Chondrocyte (in vitro differentiated cells): ENCODE measurements at regions not wholly inside any gene's neighbourhood (a gene's known extent, or its start where the extent isn't known, plus 50 kb on each side); places are given as distances from the start of the nearest gene placed in this dataset.

Experiments used
- DNase-seq: peaks from one replicate; pipeline ENCODE4 v3.0.0; 2021; ENCODE audit warnings: mixed read lengths, low spot score
- H3K27ac Mint-ChIP-seq: one replicate; pipeline ENCODE4 v1.8.0; 2021; ENCODE audit warnings: mild to moderate bottlenecking, moderate library complexity, mixed read lengths; ENCODE audit not compliant: unreplicated experiment
- H3K27me3 Mint-ChIP-seq: 2 replicates; pipeline ENCODE4 v1.8.0; 2021; ENCODE audit warnings: low read depth, mixed read lengths
- H3K36me3 Mint-ChIP-seq: 2 replicates; pipeline ENCODE4 v1.8.0; 2021; ENCODE audit warnings: low read depth, mixed read lengths
- H3K4me1 Mint-ChIP-seq: 2 replicates; pipeline ENCODE4 v1.8.0; 2021; ENCODE audit warnings: low read depth, mild to moderate bottlenecking, mixed read lengths
- H3K4me3 Mint-ChIP-seq: one replicate; pipeline ENCODE4 v1.8.0; 2021; ENCODE audit warnings: mild to moderate bottlenecking, moderate library complexity, mixed read lengths; ENCODE audit not compliant: unreplicated experiment
- H3K9me3 Mint-ChIP-seq: 2 replicates; pipeline ENCODE4 v1.8.0; 2021; ENCODE audit warnings: low read depth, mixed read lengths
- CTCF ChIP-seq: fragments of 200-600 bp; sonication (generic); IDR thresholded peaks from 2 replicates; pipeline ENCODE4 v1.5.0; 2021; ENCODE audit warnings: antibody characterized with exemption, mild to moderate bottlenecking, moderate library complexity

- H3K36me3 Mint-ChIP-seq = no peaks in the 10 kb centered on the region
- peak; percentile 63 for TF ChIP-seq CTCF
- peaks cover 4% of the 10 kb centered on the region for H3K9me3 Mint-ChIP-seq
- H3K4me1 Mint-ChIP-seq = peaks cover 64% of the 10 kb centered on the region
- DNase-seq = no peak
- H3K27me3 Mint-ChIP-seq = no peaks in the 10 kb centered on the region
- H3K4me3 Mint-ChIP-seq = no peak overlapping the region
- H3K27ac Mint-ChIP-seq = peak overlapping the region; percentile 73
These were observed 245.1 kb downstream of the MYLK4 start for GRCh38 chr6:2505624-2506023.

GRCh38 chr6:2504495-2505064 is 246.1 kb downstream of the MYLK4 start:
- Mint-ChIP-seq H3K9me3 (peaks cover 4% of the 10 kb centered on the region), H3K4me3 (no peak overlapping the region), H3K27ac (peak overlapping the region; percentile 97), H3K27me3 (no peaks in the 10 kb centered on the region), H3K36me3 (no peaks in the 10 kb centered on the region), H3K4me1 (peaks cover 64% of the 10 kb centered on the region)
- DNase-seq = no peak
- TF ChIP-seq CTCF = no peak

DNA sequence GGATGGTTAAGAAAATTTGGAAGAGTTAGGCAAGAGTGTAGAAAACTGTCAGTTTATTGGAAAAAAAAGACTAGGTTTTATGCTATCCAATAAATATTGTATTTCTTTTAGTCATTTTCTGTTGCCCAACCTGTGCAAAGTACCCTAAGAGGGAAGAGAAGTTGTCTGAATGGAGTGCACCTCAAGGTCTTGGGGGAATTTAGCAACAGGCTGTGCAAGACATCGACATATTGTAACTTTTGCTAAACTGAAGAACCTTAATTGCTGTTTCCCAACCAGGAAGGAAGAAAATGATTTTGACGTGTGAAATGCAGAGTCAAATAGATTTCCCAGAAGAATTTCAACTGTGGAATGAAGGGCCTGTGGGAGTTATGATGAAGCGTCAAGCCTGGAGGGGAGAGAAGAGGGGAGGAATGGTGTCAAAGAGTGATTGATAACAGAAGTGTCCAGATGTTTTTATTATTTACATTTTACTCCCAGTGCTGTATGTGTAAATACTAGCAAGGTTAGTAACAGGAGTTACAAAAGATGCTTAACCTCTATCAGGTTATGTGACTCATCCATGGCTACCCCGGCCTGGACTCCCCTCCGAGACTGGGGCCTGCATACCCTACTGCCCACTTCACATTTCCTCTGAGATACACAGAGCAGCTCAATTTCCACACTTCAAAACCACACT is 246.8 kb downstream of the MYLK4 start:
- Mint-ChIP-seq H3K9me3 (peaks cover 4% of the 10 kb centered on the region), H3K27me3 (no peaks in the 10 kb centered on the region), H3K4me1 (peaks cover 64% of the 10 kb centered on the region), H3K36me3 (no peaks in the 10 kb centered on the region), H3K4me3 (no peak overlapping the region), H3K27ac (peak overlapping the region; percentile 97)
- no peak for DNase-seq
- TF ChIP-seq CTCF = no peak

- Mint-ChIP-seq H3K27ac (peak overlapping the region; percentile 97), H3K9me3 (peaks cover 4% of the 10 kb centered on the region), H3K4me3 (no peak overlapping the region), H3K4me1 (peaks cover 64% of the 10 kb centered on the region), H3K27me3 (no peaks in the 10 kb centered on the region), H3K36me3 (no peaks in the 10 kb centered on the region)
- TF ChIP-seq CTCF = no peak
- no peak for DNase-seq
These were observed 247.6 kb downstream of the MYLK4 start for GRCh38 chr6:2502998-2503674.

DNA sequence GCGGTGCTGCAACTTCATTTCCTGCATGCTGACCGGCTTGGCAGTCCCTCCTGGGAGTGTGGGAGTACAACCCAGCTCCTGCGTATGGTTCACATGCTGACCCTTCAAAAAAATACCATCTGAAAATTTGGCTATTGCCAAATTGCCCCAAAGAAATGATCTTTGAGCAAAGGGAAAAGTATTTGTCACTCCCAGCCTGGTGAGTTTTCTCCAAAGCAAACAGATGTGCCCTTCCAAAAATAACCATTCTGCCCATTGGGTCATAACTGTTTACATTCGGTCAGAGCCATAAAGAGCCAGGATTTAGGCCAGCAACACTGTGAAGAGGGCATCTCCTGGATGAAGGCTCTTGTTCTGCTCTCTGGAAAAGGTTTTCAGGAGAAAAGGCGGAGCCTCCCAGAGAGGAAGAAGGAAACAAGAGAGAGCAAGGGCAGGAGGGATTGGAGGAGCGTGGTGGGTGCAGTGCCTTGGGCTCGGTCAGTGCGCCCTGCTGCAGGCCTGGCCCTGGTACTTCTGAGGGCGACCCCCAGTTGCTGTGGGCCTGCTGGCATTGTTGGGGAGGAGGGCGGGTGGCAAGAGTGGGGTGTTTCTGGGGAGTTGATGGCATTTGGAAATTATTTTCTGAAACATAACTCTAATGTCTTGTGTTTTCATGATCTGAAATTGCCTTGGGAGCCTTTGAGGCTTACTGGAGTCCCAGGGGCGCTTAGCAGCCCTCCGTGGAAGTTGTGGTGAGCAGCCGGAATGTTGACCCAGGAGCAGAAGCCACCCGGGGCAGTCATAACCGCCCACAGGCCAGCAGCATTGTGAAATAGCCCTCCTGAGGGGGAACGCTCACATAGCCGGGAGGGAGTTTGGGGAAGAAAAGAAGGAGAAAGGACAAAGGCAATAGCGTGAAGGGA is 248.4 kb downstream of the MYLK4 start:
- H3K27me3 Mint-ChIP-seq = no peaks in the 10 kb centered on the region
- no peak for TF ChIP-seq CTCF
- H3K36me3 Mint-ChIP-seq = no peaks in the 10 kb centered on the region
- H3K4me1 Mint-ChIP-seq = peaks cover 58% of the 10 kb centered on the region
- DNase-seq = no peak
- H3K9me3 Mint-ChIP-seq = no peaks in the 10 kb centered on the region
- peak overlapping the region; percentile 97 for H3K27ac Mint-ChIP-seq
- H3K4me3 Mint-ChIP-seq = peak overlapping the region; percentile 16
